ENCODE measurements at regions not wholly inside any gene's neighbourhood (a gene's known extent, or its start where the extent isn't known, plus 50 kb on each side); places are given as distances from the start of the nearest gene placed in this dataset.

- TF ChIP-seq, protein P1, sequence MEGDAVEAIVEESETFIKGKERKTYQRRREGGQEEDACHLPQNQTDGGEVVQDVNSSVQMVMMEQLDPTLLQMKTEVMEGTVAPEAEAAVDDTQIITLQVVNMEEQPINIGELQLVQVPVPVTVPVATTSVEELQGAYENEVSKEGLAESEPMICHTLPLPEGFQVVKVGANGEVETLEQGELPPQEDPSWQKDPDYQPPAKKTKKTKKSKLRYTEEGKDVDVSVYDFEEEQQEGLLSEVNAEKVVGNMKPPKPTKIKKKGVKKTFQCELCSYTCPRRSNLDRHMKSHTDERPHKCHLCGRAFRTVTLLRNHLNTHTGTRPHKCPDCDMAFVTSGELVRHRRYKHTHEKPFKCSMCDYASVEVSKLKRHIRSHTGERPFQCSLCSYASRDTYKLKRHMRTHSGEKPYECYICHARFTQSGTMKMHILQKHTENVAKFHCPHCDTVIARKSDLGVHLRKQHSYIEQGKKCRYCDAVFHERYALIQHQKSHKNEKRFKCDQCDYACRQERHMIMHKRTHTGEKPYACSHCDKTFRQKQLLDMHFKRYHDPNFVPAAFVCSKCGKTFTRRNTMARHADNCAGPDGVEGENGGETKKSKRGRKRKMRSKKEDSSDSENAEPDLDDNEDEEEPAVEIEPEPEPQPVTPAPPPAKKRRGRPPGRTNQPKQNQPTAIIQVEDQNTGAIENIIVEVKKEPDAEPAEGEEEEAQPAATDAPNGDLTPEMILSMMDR (IDR thresholded peaks at IDR 0.05 in 2 of 3, conservative IDR thresholded peaks at IDR 0.05 in 1 of 3; ENCODE audit: insufficient read depth in 2 of 3, low read depth in 1 of 3, low read length in 3 of 3), result peak; percentile 65 to 76 (median 73)
- TF ChIP-seq, protein P2, sequence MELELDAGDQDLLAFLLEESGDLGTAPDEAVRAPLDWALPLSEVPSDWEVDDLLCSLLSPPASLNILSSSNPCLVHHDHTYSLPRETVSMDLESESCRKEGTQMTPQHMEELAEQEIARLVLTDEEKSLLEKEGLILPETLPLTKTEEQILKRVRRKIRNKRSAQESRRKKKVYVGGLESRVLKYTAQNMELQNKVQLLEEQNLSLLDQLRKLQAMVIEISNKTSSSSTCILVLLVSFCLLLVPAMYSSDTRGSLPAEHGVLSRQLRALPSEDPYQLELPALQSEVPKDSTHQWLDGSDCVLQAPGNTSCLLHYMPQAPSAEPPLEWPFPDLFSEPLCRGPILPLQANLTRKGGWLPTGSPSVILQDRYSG (tag; conservative IDR thresholded peaks at IDR 0.05; ENCODE audit: low read depth), result no peak
- TF ChIP-seq MAZ (CRISPR knock-in tag; conservative IDR thresholded peaks at IDR 0.05 in 1 of 2, IDR thresholded peaks at IDR 0.05 in 1 of 2) (peak in 1 of 2 experiments; percentile 62; a peak in 1 of 4 replicates), ZBTB7A (IDR thresholded peaks at IDR 0.05; ENCODE audit: borderline replicate concordance, control insufficient read depth, low read depth, low read length) (peak; percentile 33; the same call in 1 of the 2 replicates), BHLHE40 (IDR thresholded peaks at IDR 0.05; ENCODE audit: low read length) (0 out of 2 replicates have a peak, but pooled peaks have one; percentile 9), CHD7 (IDR thresholded peaks at IDR 0.05; ENCODE audit: low read depth, low read length) (no peak)
Observed at GRCh38 chr11:71342951-71343827, 90.8 kb upstream of the SHANK2 start (continued).
